ENCODE measurements at regions not wholly inside any gene's neighbourhood (a gene's known extent, or its start where the extent isn't known, plus 50 kb on each side); places are given as distances from the start of the nearest gene placed in this dataset.

- TF ChIP-seq CTCF (IDR thresholded peaks at IDR 0.05; ENCODE audit: low read depth, low read length) (no peak), MYC (IDR thresholded peaks at IDR 0.05; ENCODE audit: low read depth, low read length) (no peak)
Observed at GRCh38 chr2:11005032-11005431, 93.3 kb downstream of the KCNF1 start.

Data from NB4 (cell line).